Duodenal mucosa (tissue), 2 donors: ENCODE measurements at regions not wholly inside any gene's neighbourhood (a gene's known extent, or its start where the extent isn't known, plus 50 kb on each side); places are given as distances from the start of the nearest gene placed in this dataset.
"Not testable (repeated sequence)": the region's sequence is repeated elsewhere in the genome, so short reads cannot be mapped to it uniquely, and the experiment has no call there.

Experiments used
- H3K27ac ChIP-seq: one replicate; pipeline ENCODE4 v1.7.0; 2013; ENCODE audit warnings: low read depth, low read length
- H3K27me3 ChIP-seq, 2 donors: one replicate each; pipeline ENCODE4 v1.7.0; 2013; ENCODE audit warnings: low read length in 2 of 2, control low read depth in 1 of 2; ENCODE audit not compliant: insufficient read depth in 2 of 2, control insufficient read depth in 1 of 2
- H3K36me3 ChIP-seq, 2 donors: one replicate each; pipeline ENCODE4 v1.7.0; 2013; ENCODE audit warnings: low read length in 2 of 2, control low read depth in 1 of 2; ENCODE audit not compliant: insufficient read depth in 2 of 2, control insufficient read depth in 1 of 2
- H3K4me1 ChIP-seq, 2 donors: one replicate each; pipeline ENCODE4 v1.7.0; 2013; ENCODE audit warnings: low read length in 2 of 2, control low read depth in 1 of 2; ENCODE audit not compliant: insufficient read depth in 2 of 2, control insufficient read depth in 1 of 2
- H3K4me3 ChIP-seq, 2 donors: one replicate each; pipeline ENCODE4 v1.7.0; 2013; ENCODE audit warnings: low read length in 2 of 2, low read depth in 1 of 2
- H3K9ac ChIP-seq, 2 donors: one replicate each; pipeline ENCODE4 v1.7.0; 2013; ENCODE audit warnings: low read length in 2 of 2, low read depth in 1 of 2
- H3K9me3 ChIP-seq, 2 donors: one replicate each; pipeline ENCODE4 v1.7.0; 2013; ENCODE audit warnings: low read length in 2 of 2, control low read depth in 1 of 2; ENCODE audit not compliant: control insufficient read depth in 1 of 2

DNA sequence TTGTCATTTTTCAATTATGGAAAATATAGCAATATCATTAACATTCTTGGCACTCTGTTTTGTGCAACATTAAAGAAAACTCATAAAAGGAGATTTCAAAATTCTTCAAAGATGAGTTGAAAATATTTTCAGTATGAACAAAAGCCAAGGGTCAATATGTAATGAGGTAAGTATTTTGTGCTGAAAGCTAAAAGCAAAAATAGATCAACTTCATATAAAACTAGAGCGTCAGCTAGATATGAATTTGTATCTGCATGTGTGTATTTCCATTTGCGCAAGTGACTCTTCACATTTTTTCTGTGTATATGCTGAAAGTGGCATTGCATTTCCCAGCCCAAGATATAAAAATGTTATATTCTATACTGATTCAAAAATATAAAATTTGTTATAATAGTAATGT, 492.1 kb upstream of the EYS start:
- Histone ChIP-seq H3K9ac (no peak overlapping the region), H3K9me3 (peaks cover 7 to 12% of the 10 kb centered on the region in 2 donors), H3K27me3 (no peaks in the 10 kb centered on the region), H3K4me1 (no peaks in the 10 kb centered on the region), H3K36me3 (no peaks in the 10 kb centered on the region), H3K4me3 (no peak overlapping the region), H3K27ac (no peak overlapping the region)

DNA sequence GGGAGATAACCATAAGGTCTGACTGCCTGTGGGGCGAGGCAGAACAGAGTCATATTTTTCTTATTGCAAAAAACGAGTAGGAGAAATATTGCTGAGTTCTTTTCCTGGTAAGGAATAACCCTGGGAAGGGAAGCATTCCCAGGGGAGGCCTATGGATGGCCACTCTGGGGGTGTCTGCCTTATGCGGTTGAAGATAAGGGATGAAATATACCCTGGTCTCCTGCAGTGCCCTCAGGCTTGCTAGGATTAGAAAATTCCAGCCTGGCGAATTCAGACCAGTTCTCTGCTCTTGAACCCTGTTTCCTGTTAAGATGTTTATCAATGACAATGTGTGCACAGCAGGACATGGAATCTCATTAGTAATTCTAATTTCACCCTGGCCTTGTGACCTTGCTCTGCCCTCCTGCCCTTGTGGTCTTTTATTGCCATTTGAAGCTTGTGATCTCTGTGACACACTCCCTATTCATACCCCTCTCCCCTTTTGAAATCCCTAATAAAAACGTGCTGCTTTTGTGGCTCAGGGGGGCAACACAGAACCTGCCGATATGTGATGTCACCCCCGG, 491.1 kb upstream of the EYS start:
- no peaks in the 10 kb centered on the region for H3K27me3 ChIP-seq
- H3K9ac ChIP-seq = no peak overlapping the region
- no peaks in the 10 kb centered on the region for H3K4me1 ChIP-seq
- no peak overlapping the region for H3K4me3 ChIP-seq
- H3K36me3 ChIP-seq = no peaks in the 10 kb centered on the region
- no peak overlapping the region for H3K27ac ChIP-seq
- H3K9me3 ChIP-seq = peaks cover 7 to 9% of the 10 kb centered on the region in 2 donors

DNA sequence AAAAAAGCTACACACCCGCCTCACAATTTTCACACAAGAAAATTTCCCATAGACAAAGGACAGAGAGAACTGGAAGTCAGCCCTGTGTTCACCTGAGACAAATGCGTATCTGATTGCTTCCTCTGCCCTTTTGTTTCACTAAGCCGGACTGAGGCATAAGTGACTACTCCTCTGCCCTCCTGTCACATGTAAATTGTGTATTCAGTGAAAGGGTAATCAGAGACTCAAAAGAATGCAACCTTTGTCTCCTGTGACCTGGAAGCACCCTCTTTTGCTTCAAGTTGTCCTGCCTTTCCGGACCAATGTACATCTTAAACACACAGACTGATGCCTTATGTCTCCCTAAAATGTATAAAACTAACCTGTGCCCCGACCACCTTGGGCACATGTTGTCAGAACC, 483.8 kb upstream of the EYS start:
- Histone ChIP-seq H3K9me3 (peaks cover 3 to 4% of the 10 kb centered on the region in 2 donors), H3K9ac (no peak overlapping the region), H3K36me3 (no peaks in the 10 kb centered on the region), H3K27ac (no peak overlapping the region), H3K4me1 (no peaks in the 10 kb centered on the region), H3K4me3 (no peak overlapping the region), H3K27me3 (no peaks in the 10 kb centered on the region)

DNA sequence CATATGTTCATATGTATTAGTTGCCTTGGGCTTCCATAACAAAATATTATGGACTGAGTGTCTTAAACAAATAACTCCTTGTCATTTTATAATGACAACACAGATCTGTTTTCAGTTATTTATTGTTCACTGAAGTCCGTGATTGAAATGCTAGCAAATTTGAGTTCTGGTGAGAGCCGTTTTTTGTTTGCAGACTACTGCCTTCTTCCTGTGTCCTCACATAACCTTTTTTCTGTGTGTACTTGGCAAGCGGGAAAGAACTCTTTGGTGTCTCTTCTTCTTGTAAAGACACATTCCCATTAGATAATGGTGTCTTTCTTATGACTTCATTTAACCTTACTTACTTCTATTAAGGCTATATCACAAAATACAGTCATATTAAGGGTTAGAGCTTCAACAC, 482.9 kb upstream of the EYS start:
- no peaks in the 10 kb centered on the region for H3K36me3 ChIP-seq
- H3K9me3 ChIP-seq = peaks cover 3 to 4% of the 10 kb centered on the region in 2 donors
- H3K27me3 ChIP-seq = no peaks in the 10 kb centered on the region
- H3K27ac ChIP-seq = no peak overlapping the region
- no peaks in the 10 kb centered on the region for H3K4me1 ChIP-seq
- no peak overlapping the region for H3K9ac ChIP-seq
- no peak overlapping the region for H3K4me3 ChIP-seq

DNA sequence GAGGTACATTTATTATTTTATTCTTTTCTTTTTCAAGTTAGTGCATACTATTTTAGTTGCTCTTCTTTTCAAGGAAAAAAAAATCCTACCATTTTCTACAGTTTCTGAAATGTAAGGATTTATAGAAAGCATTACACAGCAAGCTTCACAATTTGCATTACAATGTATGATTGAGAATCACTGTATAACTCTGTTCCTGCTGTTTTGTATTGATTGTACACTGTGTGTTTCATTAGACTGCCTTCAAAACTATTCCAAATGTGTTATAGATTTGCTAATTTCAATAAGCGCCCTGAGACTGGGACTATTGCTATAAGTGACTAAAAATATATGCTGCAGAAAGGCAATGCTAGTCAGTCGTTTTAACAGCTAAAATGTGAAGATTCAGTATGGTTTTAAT, 479.7 kb upstream of the EYS start:
- H3K9me3 ChIP-seq = peaks cover 4 to 6% of the 10 kb centered on the region in 2 donors
- H3K4me1 ChIP-seq = no peaks in the 10 kb centered on the region
- no peak overlapping the region for H3K4me3 ChIP-seq
- no peak overlapping the region for H3K27ac ChIP-seq
- no peaks in the 10 kb centered on the region for H3K36me3 ChIP-seq
- no peak overlapping the region for H3K9ac ChIP-seq
- no peaks in the 10 kb centered on the region for H3K27me3 ChIP-seq

DNA sequence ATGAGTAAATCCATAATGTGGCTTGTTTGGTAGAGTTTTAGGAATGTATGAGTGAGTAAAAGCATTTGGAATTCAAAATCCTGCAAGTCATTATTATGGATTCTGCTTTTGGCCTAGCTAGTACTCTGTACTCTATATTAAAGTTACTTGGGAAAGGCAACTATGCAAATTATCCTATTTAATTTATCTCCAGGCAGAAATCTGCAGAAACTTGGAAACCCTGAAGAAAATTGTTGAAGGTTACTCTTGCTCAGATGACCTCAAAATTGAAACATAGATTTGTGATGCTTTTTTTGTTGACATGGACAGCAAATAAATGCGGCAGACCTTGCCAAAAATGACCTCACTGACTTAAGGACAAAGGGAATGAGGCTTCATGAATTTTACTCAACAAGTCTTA, 477.1 kb upstream of the EYS start:
- Histone ChIP-seq H3K27ac (no peak overlapping the region), H3K36me3 (no peaks in the 10 kb centered on the region), H3K4me3 (no peak overlapping the region), H3K4me1 (no peaks in the 10 kb centered on the region), H3K9me3 (peaks cover 3 to 6% of the 10 kb centered on the region in 2 donors), H3K9ac (no peak overlapping the region), H3K27me3 (no peaks in the 10 kb centered on the region)

DNA sequence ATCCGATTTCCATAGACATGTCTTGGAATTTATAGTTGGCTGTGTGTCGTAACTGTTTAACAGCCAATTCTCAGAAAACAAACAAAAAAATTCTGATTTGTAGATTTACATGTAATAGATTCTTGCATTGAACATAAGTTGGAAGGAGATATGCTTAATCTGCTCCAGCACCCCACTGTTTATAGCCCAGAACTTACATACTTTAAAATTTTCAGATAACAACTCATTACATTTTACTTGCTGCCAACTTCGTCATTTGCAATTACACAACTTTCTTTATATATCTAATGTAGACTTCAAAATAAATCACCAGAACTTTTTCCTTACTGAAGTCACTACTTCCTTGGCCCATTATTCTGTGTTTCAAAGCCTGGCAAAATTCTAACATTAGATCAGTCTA, 472.3 kb upstream of the EYS start:
- Histone ChIP-seq H3K27ac (no peak overlapping the region), H3K4me3 (no peak overlapping the region), H3K27me3 (no peaks in the 10 kb centered on the region), H3K9ac (no peak overlapping the region), H3K9me3 (peaks cover 3 to 18% of the 10 kb centered on the region in 2 donors), H3K36me3 (no peaks in the 10 kb centered on the region), H3K4me1 (no peaks in the 10 kb centered on the region)

DNA sequence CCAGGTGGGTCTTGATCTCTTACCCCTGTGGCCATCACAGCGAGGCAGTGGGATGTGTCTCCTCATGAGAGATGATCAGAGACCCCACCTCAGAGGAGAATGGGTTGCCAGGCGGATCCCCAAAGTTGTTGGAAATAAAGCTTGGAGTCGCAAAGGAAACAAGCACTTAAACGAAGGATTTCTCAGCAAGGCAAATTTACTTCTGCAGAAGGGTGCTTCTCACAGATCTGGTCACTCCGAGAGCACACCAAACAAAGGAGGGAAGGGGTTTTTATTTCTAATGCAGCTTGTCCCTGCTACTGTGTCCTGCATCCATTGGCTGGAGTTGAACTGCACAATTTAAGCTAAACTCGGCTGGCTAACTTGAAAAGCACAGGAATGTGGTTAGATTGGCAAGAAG, 466.6 kb upstream of the EYS start:
- no peaks in the 10 kb centered on the region for H3K4me1 ChIP-seq
- no peak overlapping the region for H3K27ac ChIP-seq
- H3K27me3 ChIP-seq = no peaks in the 10 kb centered on the region
- no peak overlapping the region for H3K4me3 ChIP-seq
- peaks cover 10 to 21% of the 10 kb centered on the region in 2 donors for H3K9me3 ChIP-seq
- no peaks in the 10 kb centered on the region for H3K36me3 ChIP-seq
- no peak overlapping the region for H3K9ac ChIP-seq

DNA sequence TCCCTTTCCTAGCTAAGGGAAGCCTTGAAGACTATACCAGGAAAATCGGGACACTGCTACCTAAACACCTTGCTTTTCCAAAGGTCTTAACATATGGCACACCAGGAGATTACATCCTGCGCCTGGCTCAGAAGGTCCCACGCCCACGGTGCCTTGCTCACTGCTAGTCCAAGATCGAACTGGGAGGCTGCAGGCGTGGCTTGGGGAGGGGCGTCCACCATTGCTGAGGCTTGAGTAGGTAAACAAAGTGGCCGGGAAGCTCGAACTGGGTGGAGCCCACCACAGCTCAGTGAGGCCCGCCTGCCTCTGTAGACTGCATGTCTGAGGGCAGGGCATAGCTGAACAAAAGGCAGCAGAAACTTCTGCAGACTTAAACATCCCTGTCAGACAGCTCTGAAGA, 459.7 kb upstream of the EYS start:
- not testable (repeated sequence) for H3K9me3 ChIP-seq, H3K9ac ChIP-seq, H3K4me1 ChIP-seq, H3K27me3 ChIP-seq, H3K36me3 ChIP-seq, H3K4me3 ChIP-seq, H3K27ac ChIP-seq

DNA sequence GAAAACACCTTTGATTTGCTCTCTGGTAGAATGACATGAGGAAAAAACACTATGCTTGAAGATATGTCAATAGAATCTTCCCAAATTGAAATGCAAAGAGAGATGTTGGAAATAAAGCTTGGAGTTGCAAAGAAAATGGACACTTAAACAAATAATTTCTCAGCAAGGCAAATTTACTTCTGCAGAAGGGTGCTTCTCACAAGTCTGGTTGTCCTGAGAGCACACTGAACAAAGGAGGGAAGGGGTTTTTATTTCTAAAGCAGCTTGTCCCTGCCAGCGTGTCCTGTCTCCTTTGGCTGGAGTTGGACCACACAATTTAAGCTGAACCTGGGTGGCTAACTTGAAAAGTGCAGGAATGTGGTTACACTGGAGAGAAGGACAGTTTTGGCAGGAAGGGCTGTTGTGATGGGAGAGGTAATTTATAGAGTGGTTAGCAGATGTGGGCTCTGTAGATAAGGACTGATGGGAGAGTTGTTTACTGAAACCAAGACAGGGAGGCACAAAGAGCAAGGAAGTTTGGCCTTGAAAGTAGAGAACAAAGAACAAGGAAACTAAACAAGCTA, 454.6 kb upstream of the EYS start:
- Histone ChIP-seq H3K9me3 (peaks cover 18 to 27% of the 10 kb centered on the region in 2 donors), H3K4me3 (no peak overlapping the region), H3K27ac (no peak overlapping the region), H3K36me3 (no peaks in the 10 kb centered on the region), H3K4me1 (no peaks in the 10 kb centered on the region), H3K27me3 (no peaks in the 10 kb centered on the region), H3K9ac (no peak overlapping the region)

DNA sequence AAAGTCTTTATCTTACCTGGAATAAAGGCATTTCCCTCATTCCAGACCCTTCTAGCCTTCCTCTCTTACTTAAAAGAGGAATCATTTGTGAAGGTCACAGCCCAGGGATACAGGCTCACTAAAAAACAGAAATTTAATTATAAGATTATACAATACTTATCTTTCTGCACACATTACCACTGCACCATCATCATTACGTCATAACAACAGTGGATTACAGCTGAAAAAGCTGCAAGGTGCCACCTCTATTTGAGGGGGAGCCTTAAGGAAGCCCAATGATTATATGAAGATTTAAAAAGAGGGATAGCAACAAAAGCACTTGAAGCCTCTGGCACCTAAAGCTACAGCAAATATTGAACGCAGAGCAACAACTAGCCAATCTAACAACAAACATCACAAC, 452.9 kb upstream of the EYS start:
- no peaks in the 10 kb centered on the region for H3K27me3 ChIP-seq
- no peak overlapping the region for H3K27ac ChIP-seq
- no peak overlapping the region for H3K4me3 ChIP-seq
- no peaks in the 10 kb centered on the region for H3K4me1 ChIP-seq
- no peaks in the 10 kb centered on the region for H3K36me3 ChIP-seq
- no peak overlapping the region for H3K9ac ChIP-seq
- peaks cover 18 to 27% of the 10 kb centered on the region in 2 donors for H3K9me3 ChIP-seq
